HG03103 (cell line): ENCODE measurements at regions not wholly inside any gene's neighbourhood (a gene's known extent, or its start where the extent isn't known, plus 50 kb on each side); places are given as distances from the start of the nearest gene placed in this dataset.

Source experiments
- ATAC-seq: cut with Tn5 transposase; IDR thresholded peaks from one replicate; pipeline ENCODE4 v1.9.1; 2021; ENCODE audit warnings: low read depth; ENCODE audit not compliant: unreplicated experiment

DNA sequence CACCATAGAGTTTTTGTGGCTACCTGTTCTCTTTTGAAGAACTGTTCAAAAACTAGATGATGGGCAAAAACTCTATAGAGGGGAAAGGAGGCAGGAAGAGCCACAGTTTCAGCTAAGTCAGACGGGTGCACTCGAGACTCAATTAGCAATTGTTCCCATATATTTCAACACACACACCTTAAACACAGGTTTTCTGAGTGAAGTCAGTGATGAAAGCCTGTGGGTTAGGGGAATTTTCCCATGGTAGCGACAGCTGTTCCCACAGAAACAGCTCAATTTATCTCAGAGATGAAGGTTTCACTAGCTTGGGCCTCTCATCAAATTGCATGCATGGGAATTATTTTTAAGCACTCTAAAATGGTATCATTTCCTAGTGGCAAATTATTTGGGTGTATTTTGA is 143.4 kb downstream of the ZIC5 start:
- no peak for ATAC-seq

DNA sequence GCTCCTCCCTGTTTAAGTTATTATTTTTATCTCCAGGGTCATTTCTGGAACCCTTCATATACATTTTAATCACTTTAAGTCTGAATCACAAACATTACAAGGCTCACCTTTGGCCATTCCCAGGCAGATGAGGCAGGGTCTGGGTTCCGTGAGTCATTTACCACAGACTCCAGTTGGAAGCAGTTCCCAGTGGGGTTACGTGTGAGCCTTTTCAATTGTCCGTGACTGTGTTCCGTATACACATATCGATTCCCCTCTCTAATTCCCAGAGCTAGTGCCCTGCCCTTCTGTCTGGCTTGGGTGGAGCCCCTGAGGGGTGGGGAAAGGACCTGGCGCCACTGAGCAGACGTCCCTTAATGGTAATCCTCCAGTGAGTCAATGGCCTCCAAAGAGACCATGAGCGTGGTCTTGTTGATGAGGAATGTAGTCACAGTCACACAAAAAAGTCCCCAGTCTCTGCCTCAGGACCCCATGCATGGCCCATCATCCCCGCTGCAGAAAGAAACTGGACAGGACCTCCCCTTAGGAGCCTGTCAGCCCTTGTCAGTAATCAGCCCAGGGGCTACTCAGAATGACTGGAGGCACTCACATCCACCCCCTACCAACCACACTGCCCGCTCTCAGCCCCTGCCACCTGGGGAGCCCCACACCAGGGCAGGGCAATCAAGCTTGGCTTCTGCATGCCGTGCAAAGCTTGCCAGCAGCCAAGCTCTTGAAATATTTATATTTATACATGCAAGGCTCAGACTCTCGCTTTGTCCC is 144.4 kb downstream of the ZIC5 start:
- ATAC-seq, result no peak

DNA sequence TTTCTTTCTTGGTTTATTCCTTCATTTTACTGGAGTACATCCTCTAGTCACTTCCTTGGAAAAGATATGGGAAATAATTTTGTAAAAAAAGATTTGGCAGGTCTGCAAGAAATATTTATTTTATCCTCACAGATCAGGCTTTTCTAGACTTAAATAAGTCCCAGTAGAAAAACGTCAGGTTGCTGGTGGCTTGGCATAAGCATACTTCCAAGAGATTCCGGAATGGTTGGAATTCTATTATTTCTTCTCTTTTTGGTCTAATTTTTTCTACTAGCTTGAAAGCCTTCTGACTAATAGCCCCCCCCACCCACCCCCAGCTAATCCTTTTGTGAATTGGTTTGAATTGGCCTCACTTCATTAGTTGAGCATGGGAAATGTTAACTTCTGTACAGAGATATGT is 147.6 kb downstream of the ZIC5 start:
- ATAC-seq, result no peak

DNA sequence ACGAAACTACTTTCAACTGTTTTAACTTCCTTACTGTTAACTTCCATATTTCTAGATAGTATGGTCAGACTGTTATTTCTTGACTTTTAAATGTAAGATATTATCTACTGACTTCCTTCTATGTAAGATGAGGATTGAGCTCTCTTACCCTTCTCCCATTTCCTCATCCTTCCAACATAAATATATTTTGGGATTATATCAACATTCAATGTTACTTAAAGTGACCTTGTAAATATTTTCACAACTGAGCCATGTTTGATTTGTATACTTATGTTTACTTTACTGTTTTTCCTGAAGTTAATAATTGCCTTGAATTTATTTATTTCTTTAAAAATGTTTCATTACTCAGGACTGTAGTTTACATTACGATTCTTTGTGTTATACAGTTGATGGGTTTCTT is 148.7 kb downstream of the ZIC5 start:
- ATAC-seq, result no peak

DNA sequence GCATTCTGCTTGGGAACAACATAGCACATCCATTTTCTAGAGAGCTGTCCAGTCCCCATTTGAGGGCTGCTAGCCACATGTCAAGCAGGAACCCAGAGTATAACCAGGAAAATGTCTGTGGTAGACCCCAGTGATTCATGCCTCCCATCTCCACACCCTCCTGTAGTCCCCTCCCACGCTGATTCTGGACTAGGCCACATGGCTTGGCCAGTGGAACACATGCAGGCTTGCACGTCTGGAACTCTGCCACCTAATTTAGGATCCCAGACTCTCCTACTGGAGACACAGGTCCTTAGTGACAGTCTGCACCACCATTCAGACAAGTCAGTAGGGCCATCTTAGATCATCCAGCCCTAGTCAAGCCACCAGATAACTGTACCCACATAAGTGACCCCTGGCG is 149.8 kb downstream of the ZIC5 start:
- ATAC-seq, result no peak

DNA sequence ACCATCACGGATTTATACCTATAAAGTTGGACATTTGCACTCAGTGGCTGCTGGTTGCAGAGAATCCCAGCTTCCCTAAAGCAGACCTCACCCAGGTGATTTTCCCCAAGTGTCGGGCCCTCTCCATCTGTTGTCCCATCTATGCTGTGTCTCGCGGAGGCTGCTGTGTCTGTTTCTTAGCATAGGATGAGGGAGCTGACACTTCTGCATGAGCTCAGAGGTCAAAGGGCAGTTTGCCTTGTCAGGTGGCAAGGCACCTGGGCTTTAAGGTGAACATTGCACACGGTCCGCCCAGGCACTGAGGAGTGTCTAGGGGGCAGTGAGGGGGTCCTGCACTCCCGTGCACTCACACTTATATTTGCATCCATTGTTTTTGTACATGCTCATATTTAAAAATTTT is 151.6 kb downstream of the ZIC5 start:
- ATAC-seq, result no peak

DNA sequence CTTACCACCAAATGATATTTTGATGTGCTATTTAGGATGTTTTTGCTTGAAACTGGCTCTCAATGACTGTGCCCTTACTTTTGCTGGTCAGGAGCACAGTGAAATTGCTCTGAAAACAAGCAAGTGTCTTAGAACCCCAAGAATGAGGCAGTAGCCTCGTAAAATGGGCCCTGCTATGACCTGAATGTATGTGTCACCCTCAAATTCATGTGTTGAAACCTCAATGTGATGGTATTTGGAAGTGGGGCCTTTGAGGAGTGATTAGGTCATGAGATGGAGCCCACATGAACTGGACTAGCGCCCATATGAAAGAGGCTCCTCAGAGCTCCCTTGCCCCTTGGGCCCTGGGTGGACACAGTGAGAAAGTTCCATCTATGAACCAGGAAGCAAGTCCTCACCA is 155.2 kb downstream of the ZIC5 start:
- no peak for ATAC-seq

DNA sequence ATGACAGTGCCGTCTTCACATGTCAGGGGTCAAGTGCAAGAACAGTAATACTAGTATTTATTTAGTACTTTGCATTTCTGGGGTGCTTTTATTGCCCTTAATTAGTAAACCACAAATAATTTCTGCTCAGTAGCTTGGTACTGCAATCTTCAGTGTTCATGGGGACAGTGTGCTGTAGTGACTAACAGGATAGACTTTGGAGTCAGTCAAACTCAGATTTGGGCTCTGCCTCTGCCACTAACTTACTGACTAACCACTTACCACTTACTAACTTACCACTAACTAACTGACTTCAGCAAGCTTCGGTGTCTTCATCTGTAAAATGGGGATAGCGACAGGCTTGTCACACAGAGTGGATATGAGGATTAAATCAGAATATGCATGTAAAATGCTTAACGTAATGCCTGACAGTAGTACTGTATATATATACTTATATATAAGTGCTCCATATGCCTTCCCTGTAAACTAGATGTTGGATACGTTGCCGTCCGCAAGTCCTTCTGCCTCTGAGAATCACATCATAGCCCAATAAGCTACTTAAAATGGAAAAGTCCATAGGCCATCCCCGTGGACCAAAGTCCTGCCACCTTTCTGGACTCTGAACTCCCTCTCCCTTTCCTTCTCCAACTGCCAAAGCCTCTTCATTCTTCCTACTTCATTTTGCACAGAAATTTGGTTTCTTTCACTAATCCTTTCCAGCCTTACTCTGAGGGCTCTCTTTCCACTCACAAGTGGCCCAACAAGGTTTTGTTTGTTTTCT is 158.1 kb downstream of the ZIC5 start:
- no peak for ATAC-seq

DNA sequence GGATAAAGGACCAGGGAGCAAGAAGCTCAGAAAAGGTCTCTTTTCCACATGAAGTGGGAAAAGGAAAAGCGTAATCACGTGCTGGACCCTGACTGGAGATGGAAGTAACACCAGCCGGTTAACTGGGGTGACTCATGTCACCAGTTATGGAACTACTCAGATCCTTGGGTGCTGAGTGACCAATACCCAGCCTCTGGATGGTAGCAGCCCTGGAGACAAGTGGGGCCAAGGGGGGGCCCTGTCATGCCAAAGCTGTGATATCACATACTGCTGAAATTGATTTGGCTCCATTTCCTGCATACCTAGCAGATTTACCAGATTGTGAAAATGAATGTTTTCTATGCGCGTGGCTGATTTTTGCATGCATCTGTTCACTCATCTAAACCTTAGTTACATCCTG is 158.9 kb downstream of the ZIC5 start:
- ATAC-seq, result no peak

DNA sequence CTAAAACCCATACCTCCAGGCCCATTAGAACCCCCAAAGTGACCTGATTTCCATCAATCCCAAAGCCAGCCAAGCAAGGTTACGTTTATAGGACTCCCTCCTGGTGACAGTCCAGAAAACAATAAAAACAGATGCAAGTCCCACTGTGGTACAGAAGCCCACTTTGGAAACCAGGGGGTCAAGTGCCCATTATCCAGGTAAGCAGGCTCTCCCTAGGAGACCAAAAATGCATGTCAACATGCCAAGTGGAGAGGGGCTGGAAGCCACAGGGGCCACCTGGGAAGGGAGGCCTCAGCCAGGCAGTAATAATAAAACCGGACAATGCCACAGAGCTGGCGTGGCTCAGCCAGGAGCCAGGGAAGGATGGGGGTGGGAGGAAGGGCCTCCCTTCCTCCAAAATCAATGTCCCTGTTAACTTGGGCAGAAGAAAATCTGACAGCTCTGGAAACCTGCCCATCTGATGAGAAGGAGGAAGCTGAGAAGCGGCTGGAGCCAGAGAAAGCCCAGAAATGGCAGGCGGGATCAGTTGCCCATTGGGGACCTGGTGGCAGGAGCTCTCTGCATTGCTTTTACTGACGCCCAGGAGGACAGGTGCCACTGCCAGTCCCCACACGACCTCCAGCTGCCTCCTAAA is 160.4 kb downstream of the ZIC5 start:
- ATAC-seq, result no peak

DNA sequence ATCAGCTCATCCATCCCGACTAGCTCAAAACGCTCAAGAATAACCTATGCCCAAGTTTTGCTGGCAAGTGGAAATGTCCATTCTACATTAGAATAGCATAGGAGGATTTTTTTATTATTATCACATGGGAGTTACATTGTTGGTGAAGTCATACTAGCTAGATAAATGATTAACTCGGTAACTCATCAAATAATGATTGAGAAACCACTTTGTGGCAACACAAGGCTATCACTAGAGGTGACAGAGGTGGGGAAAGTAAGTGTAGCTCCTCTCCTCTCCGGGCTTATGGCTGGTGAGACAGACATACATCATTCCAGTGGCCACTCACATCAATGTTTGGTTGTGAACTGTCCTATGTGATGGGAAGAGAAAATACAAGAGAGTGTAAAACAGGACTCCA is 161.6 kb downstream of the ZIC5 start:
- ATAC-seq, result no peak

DNA sequence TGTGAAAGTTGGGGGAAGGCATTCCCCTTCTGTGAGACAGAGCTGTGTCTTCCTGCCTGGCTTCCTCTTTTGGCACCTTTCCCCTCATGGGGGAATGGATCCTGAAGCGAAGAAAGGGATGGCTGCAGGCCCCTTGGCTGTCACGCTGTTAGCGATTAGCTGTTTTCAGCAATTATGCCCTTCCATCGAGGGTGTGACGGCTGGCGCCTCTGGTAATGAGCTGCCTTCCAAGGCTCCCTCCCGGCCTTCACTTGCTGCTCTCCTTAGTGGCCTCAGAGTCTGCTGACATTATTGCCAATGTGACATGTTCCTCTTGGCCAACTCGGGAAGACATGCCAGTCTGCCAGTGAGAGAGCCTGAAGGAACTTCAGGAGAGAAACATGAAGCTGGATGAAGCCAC is 162.1 kb downstream of the ZIC5 start:
- no peak for ATAC-seq

DNA sequence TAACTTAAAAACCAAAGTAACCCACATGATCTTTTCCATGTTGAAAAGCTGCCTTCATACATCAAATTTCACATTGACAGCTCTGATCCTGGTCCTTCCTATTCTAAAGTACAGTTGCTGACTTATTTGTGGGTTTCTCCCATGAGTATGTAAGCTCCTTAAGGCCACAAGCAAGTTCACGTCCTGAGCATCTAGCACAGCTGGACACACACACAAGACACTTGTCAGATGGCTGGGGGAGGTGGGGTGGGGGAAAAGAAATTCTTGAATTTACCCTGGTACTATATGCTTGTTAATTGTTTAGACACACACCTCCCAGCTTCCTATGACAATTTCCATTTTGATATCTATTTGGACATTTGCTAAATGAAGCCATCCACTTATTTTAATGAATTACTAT is 162.8 kb downstream of the ZIC5 start:
- no peak for ATAC-seq

DNA sequence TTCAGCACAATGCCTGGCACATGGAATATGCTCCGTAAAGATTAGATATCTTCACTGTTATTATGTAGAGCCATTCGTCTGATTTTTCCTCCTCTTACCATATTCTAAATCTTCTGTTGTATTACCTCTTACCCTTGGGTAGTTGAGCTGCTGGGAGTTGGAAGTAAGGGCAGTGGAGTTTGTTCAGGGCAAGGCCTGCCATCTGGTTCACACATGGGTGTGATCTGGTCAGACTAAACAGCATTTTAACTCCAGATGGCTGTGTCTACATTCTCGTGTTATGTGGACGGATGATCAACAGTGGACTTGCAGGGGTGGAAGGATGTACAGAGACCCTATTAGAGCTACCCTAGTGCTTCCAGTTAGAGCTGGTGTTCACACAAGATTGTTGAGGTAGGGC is 164.9 kb downstream of the ZIC5 start:
- ATAC-seq, result no peak

DNA sequence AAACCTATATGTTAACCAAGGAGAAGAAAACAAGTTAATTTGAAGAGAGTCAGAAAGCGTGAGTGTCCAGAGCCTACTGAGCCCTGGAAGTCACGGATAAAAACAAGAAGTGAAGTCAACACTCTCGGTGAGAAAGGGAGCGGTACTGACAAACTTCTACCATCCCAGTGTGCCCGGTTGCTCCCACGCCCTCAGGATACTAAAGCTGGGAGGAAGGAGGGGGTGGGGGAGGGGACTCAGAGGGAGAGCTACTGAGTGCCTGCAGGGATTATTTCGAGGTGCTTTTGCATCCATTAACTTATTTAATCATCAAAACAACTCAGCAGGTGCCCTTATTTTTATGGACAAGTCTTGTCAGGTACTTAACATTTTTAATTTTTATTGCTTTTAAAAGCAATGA is 166.2 kb downstream of the ZIC5 start:
- no peak for ATAC-seq

DNA sequence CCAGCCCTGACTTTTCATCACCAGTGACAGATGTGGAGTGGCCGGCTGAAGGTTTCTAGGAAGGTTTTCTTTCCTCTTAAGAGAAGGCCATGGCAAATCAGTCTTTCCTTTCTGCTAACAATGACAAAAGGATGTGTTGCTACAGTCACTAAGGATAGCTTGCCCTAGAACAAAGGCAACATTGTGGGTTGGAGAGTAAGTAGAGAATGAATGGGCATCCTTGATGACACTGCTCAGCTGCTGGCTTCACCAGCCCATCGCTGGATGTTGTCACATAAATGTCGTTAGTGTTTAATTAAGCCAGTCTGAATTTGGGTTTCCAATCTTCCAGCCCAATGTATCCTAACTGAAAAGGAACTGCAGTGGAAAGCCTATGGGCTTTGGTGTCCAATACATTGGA is 168.4 kb downstream of the ZIC5 start:
- no peak for ATAC-seq

DNA sequence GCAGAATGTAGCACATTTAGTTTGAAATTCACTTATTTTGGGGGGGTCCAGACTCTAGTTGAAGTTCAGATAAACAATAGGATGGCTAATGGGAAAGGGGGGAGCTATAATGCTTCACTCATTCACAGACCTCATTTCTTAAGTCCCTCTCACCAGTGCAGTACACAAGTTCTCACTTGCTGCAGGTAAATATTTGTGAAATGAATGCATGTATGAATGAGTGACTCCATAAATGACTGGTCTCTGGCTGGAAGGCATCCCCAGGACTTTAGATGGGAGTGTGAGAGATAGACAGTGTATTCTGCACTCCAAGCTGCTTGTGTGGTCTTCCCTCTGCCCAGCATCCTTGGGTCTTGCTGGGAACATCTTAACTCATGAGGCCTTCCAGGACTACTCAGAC is 169.2 kb downstream of the ZIC5 start:
- no peak for ATAC-seq

DNA sequence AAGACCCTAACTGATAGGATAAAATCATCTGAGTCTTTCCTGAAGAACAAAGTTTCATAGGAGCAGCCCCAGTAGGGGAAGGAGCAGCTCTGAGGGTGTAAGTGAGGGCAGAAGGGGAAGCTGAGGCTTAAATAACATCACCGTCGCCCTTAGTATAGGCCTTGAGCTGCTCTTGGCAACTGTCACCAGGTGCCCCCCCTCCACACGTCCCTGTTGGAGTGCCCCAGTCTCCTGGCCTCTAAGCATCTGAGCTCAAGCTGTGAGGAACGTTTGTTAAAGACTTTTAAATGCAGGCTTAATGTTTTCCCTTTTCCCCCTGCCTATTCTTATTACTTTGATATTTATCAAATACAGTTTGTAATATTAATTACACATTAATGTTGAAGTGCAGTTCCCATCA is 170.6 kb downstream of the ZIC5 start:
- no peak for ATAC-seq

DNA sequence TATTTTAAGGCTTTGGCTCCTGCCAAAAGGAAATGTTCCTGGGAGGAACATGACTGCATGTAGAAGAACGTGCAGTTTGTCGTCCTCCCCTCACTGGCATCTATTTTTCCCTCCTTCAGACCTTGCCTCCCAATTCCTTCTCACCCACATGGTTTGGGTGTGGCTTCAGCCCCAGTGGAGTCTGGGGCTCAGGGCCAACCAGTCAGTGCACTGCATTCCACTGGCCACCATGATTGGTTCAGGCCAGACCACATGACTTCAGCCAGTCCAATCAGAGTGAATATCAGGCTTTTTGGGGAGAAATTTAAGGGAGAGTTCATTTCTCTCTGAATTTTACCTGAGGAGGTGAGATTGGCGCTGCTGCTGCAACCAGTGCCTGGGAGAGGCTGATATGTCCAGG is 171.6 kb downstream of the ZIC5 start:
- ATAC-seq, result no peak

DNA sequence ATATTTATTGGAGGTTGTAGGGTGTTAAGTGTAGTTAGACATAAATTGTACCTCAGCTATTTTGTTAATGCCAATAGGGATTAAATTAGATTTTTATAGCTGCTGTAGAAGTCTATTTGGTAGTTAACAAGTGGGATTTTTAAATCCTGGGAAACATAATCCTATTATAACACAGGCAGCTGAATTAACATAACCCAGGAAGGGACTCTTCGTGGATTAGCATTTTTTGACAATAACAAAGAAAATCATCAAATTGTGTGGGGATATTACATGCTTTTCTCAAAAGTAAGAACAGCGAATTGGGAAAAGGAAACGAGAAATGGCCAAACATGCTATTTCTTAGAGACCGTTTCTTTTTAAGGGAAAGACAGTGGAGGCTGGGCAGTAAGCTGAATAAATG is 172.8 kb downstream of the ZIC5 start:
- ATAC-seq, result no peak

DNA sequence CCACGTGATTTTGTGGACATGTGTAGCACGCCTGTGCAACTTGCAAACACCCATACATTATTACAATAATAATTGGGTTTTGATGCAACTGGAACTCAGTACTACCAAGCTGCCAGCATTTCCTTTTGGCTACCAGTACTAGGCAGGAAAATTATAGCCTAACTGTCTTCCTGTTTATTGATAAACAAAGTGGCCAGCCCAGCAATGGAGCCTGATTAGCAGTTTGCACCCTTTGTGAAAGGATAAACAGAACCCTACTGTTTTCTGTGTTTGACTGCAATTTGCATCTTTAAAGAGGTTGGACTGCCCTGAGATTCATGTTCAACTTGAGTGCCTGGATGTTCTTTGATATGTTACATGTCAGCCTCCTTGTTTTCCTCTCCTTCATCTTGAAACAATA is 173.9 kb downstream of the ZIC5 start:
- no peak for ATAC-seq
